WTC11 (cell line): ENCODE measurements at regions not wholly inside any gene's neighbourhood (a gene's known extent, or its start where the extent isn't known, plus 50 kb on each side); places are given as distances from the start of the nearest gene placed in this dataset.

Experiments
- CREM ChIP-seq: sonication (generic); formaldehyde crosslinking; IDR thresholded peaks from 2 replicates; pipeline ENCODE4 v1.8.1; 2022; ENCODE audit warnings: mild to moderate bottlenecking, missing genetic modification reagents, moderate library complexity
- CTCF ChIP-seq: fragments of 200-600 bp; IDR thresholded peaks from 2 replicates; pipeline ENCODE4 v1.8.0; 2022; ENCODE audit warnings: antibody characterized with exemption
- FOXK1 ChIP-seq: sonication (generic); formaldehyde crosslinking; IDR thresholded peaks from 2 replicates; pipeline ENCODE4 v1.8.0; 2022; ENCODE audit warnings: mild to moderate bottlenecking, moderate library complexity, missing genetic modification reagents
- IRF2 ChIP-seq: sonication (generic); formaldehyde crosslinking; IDR thresholded peaks from 2 replicates; pipeline ENCODE4 v1.8.0; 2022; ENCODE audit warnings: low read depth, missing genetic modification reagents, borderline replicate concordance
- NFYB ChIP-seq: sonication (generic); formaldehyde crosslinking; conservative IDR thresholded peaks from 2 replicates; pipeline ENCODE4 v1.8.0; 2022; ENCODE audit warnings: low read depth, missing genetic modification reagents
- SP1 ChIP-seq: sonication (generic); formaldehyde crosslinking; conservative IDR thresholded peaks from 2 replicates; pipeline ENCODE4 v1.8.1; 2022; ENCODE audit warnings: missing genetic modification reagents
- TP53 ChIP-seq: sonication (generic); formaldehyde crosslinking; IDR thresholded peaks from 2 replicates; pipeline ENCODE4 v1.8.1; 2023; ENCODE audit warnings: mild to moderate bottlenecking, missing genetic modification reagents

DNA sequence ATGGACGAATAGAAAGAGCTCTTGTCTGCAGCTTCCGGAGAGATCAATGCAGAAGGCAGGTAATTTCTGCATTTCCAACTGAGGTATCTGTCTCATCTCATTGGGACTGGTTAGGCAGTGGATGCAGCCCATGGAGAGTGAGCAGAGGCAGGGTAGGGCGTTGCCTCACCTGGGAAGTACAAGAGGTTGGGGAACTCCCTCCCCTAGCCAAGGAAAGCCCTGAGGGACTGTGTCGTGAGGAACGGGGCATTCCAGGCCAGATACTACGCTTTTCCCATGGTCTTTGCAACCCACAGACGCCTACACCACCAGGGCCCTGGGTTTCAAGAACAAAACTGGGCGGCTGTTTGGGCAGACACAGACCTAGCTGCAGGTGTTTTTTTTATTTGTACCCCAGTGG lies 186.3 kb downstream of the ETV1 start:
- no peak for TF ChIP-seq CTCF
- no peak for TF ChIP-seq TP53 (CRISPR knock-in tag)
- no peak for TF ChIP-seq NFYB (CRISPR knock-in tag)
- no peak for TF ChIP-seq FOXK1
- no peak for TF ChIP-seq CREM (CRISPR knock-in tag)
- TF ChIP-seq SP1 (CRISPR knock-in tag) = no peak
- TF ChIP-seq IRF2 (CRISPR knock-in tag) = no peak
